ENCODE measurements at regions not wholly inside any gene's neighbourhood (a gene's known extent, or its start where the extent isn't known, plus 50 kb on each side); places are given as distances from the start of the nearest gene placed in this dataset.

DNA sequence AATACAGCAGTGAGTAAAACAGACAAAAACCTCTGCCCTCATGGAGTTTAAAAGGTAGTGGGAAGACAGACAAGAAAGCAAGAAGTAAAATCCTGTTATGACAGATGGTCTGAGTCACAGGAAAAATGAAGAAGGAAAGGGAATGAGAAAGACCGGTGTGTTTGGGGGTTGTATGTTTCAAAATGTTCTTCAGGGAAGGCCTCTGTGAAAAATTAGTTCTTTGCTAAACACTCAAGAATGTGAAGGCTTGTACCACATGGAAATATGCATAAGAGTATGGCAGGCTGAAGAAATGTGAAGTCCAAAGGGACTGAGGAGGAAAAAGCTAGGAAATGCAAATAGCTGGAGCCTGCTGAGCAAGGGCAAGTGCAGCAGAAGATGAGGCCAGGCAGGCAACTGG is 315.9 kb upstream of the SEMA3A start:
- DNase-seq (ENCODE audit: low read depth), result peak; percentile 42
- no peak overlapping the region for H3K4me3 ChIP-seq (ENCODE audit: low read depth, low read length)
- TF ChIP-seq, protein P1, sequence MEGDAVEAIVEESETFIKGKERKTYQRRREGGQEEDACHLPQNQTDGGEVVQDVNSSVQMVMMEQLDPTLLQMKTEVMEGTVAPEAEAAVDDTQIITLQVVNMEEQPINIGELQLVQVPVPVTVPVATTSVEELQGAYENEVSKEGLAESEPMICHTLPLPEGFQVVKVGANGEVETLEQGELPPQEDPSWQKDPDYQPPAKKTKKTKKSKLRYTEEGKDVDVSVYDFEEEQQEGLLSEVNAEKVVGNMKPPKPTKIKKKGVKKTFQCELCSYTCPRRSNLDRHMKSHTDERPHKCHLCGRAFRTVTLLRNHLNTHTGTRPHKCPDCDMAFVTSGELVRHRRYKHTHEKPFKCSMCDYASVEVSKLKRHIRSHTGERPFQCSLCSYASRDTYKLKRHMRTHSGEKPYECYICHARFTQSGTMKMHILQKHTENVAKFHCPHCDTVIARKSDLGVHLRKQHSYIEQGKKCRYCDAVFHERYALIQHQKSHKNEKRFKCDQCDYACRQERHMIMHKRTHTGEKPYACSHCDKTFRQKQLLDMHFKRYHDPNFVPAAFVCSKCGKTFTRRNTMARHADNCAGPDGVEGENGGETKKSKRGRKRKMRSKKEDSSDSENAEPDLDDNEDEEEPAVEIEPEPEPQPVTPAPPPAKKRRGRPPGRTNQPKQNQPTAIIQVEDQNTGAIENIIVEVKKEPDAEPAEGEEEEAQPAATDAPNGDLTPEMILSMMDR (IDR thresholded peaks at IDR 0.05; ENCODE audit: insufficient read depth, low read depth, low read length), result no peak

DNA sequence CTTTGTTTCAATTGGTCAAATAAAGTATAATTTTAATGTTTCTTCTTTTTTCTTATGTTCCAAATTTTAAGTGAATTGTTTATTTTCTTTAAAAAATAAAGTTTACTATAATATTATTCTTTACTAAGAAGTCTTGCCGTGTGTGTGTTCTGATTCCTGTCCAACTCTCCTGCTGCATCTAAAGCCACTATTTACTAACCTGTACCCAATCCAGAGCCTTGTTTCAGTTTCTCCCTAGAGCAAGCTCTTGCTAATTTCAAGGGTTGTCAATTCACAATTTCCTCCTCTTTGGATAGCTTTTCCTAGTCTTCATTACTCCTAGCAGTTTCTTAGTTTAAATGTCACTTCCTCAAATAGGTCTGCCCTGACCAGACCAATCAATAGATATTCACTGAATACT is 314.9 kb upstream of the SEMA3A start:
- TF ChIP-seq, protein P1 (IDR thresholded peaks at IDR 0.05; ENCODE audit: insufficient read depth, low read depth, low read length), result no peak
- DNase-seq (ENCODE audit: low read depth), result peak; percentile 29

DNA sequence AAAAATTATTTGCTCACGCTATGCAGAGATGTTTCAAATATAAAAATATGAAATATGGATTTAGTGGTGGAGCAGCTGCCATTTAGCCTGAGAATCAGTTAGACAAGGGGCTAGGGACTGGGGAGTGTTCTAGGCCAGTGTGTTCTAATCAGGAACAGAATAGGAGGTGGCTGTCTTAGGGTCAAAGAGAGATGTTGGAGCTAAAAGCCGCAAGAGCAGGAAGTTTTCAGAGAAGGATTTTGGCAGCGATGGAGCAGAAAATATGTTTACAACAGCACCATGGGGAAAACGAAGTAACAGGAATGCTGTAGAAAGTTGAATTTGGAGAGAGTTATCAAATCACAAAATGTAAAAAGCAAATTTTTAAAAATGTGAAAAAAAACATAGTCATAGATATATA is 314.0 kb upstream of the SEMA3A start:
- no peak overlapping the region for H3K4me3 ChIP-seq (ENCODE audit: low read depth, low read length)
- no peak for DNase-seq (ENCODE audit: low read depth)
- TF ChIP-seq, protein P1 (IDR thresholded peaks at IDR 0.05; ENCODE audit: insufficient read depth, low read depth, low read length), result no peak

More for the DNA sequence above, 314.9 kb upstream of the SEMA3A start:
- H3K4me3 ChIP-seq (ENCODE audit: low read depth, low read length), result no peak overlapping the region

DNA sequence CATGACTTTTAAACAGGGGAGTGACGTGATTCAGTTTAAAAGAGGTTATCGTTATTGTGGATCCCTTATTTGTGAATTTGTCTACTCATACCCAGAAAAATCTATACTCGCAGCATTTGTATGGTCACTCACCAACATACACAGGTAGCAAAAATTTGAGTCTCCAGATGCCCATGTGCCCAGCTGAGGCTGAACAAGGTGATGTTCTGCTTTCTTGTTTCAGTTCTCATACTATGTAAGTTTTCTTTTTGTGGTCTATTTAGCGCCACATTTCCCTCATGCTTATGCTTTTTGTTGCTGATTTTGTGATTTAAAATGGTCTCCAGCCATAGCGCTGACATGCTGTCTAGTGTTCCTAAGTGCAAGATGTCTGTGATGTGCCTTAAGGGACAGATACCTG is 312.9 kb upstream of the SEMA3A start:
- DNase-seq (ENCODE audit: low read depth), result no peak

DNA sequence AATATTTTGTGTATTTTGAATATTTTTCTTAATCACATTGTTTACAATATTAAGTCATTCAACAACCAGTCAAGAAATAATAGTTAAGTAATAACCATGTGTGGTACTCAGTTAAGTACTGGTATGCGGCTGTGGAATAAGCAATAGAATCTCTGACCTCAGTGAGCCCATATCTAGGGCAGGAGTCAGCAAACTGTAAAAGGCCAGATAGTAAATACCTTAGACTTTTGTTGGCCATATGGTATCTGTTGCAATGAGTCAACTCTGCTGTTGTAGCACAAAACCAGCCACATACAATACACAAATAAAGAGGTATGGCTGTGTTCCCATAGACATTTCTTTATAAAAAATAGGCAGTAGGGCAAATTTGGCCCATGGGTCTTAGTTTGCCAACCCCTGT is 311.6 kb upstream of the SEMA3A start:
- no peak overlapping the region for H3K4me3 ChIP-seq (ENCODE audit: low read depth, low read length)
- TF ChIP-seq, protein P1 (IDR thresholded peaks at IDR 0.05; ENCODE audit: insufficient read depth, low read depth, low read length), result no peak
- peak; percentile 91 for DNase-seq (ENCODE audit: low read depth)

More for the DNA sequence above, 312.9 kb upstream of the SEMA3A start:
- H3K4me3 ChIP-seq (ENCODE audit: low read depth, low read length), result no peak overlapping the region
- TF ChIP-seq, protein P1 (IDR thresholded peaks at IDR 0.05; ENCODE audit: insufficient read depth, low read depth, low read length), result no peak

DNA sequence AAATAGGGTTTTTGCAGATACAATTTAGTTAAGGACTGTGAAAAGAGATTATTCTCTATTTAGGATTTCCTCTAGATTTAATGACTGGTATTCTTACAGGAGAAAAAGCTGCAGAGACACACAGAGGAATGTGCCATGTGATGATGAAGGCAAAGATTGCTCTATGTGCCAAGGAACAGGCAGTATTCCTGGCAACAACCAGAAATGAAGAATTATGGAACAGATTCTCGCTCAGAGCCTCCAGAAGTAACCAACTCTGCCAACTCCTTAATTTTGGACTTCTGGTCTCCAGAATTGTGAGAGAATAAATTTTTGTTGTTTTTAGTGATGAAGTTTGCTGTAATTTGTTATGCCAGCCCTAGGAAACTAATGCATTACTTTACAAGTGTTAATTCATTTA is 307.6 kb upstream of the SEMA3A start:
- TF ChIP-seq, protein P1 (IDR thresholded peaks at IDR 0.05; ENCODE audit: insufficient read depth, low read depth, low read length), result no peak
- H3K4me3 ChIP-seq (ENCODE audit: low read depth, low read length), result no peak overlapping the region
- no peak for DNase-seq (ENCODE audit: low read depth)

DNA sequence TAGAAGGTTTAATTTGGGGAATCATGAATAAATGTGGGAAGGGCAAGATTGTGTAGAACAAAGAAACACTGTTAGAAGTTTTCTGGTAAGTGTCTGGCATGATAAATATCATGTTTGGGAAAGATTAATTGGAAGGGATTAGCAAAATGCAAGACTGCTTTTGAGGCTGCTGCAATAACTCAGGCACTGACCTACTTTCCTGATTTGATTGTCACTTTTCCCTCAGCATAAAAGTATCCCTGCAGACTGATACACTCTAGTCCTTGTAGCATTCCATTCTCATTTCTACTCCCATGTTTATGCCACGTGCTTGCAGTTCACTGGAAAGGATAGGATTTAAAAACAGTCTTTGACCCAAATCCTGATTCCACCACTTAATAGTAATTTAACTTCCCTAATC is 303.3 kb upstream of the SEMA3A start:
- H3K4me3 ChIP-seq (ENCODE audit: low read depth, low read length), result no peak overlapping the region
- DNase-seq (ENCODE audit: low read depth), result peak; percentile 26
- TF ChIP-seq, protein P1 (IDR thresholded peaks at IDR 0.05; ENCODE audit: insufficient read depth, low read depth, low read length), result no peak

Data from fibroblast of villous mesenchyme (primary cell).